ENCODE measurements at regions not wholly inside any gene's neighbourhood (a gene's known extent, or its start where the extent isn't known, plus 50 kb on each side); places are given as distances from the start of the nearest gene placed in this dataset.

GRCh38 chr6:164195278-164195941, 780.9 kb downstream of the QKI start:
- TF ChIP-seq CTCF (IDR thresholded peaks at IDR 0.05; ENCODE audit: insufficient read depth, low read length, poor library complexity, severe bottlenecking) = no peak
- Histone ChIP-seq H3K27me3 (replicated peaks; ENCODE audit: control insufficient read depth, insufficient read depth, low read length) (no peaks in the 10 kb centered on the region), H3K4me3 (replicated peaks; ENCODE audit: low read depth, low read length) (no peak overlapping the region), H3K36me3 (ENCODE audit: control insufficient read depth, insufficient read depth, low read length) (no peaks in the 10 kb centered on the region)
- DNase-seq (ENCODE audit: extremely low read depth, insufficient read length) = no peak

- TF ChIP-seq CTCF (IDR thresholded peaks at IDR 0.05; ENCODE audit: insufficient read depth, low read length, poor library complexity, severe bottlenecking) = no peak
- DNase-seq (ENCODE audit: extremely low read depth, insufficient read length) = no peak
- H3K4me3 ChIP-seq (replicated peaks; ENCODE audit: low read depth, low read length) = no peak overlapping the region
- H3K27me3 ChIP-seq (replicated peaks; ENCODE audit: control insufficient read depth, insufficient read depth, low read length) = no peaks in the 10 kb centered on the region
- H3K36me3 ChIP-seq (ENCODE audit: control insufficient read depth, insufficient read depth, low read length) = no peaks in the 10 kb centered on the region
These were observed 774.3 kb downstream of the QKI start for GRCh38 chr6:164188861-164189260.

- H3K27me3 ChIP-seq (replicated peaks; ENCODE audit: control insufficient read depth, insufficient read depth, low read length) = no peaks in the 10 kb centered on the region
- H3K36me3 ChIP-seq (ENCODE audit: control insufficient read depth, insufficient read depth, low read length) = no peaks in the 10 kb centered on the region
- no peak overlapping the region for H3K4me3 ChIP-seq (replicated peaks; ENCODE audit: low read depth, low read length)
- no peak for DNase-seq (ENCODE audit: extremely low read depth, insufficient read length)
- no peak for TF ChIP-seq CTCF (IDR thresholded peaks at IDR 0.05; ENCODE audit: insufficient read depth, low read length, poor library complexity, severe bottlenecking)
These were observed 771.0 kb downstream of the QKI start for GRCh38 chr6:164185471-164185871.

- TF ChIP-seq CTCF (IDR thresholded peaks at IDR 0.05; ENCODE audit: insufficient read depth, low read length, poor library complexity, severe bottlenecking) = no peak
These were observed 769.9 kb downstream of the QKI start for GRCh38 chr6:164184410-164184809.

GRCh38 chr6:164183556-164184123, 769.1 kb downstream of the QKI start:
- H3K4me3 ChIP-seq (replicated peaks; ENCODE audit: low read depth, low read length) = no peak overlapping the region
- no peak for TF ChIP-seq CTCF (IDR thresholded peaks at IDR 0.05; ENCODE audit: insufficient read depth, low read length, poor library complexity, severe bottlenecking)
- DNase-seq (ENCODE audit: extremely low read depth, insufficient read length) = no peak
- no peaks in the 10 kb centered on the region for H3K36me3 ChIP-seq (ENCODE audit: control insufficient read depth, insufficient read depth, low read length)
- no peaks in the 10 kb centered on the region; the same call in 1 of the 2 replicates for H3K27me3 ChIP-seq (replicated peaks; ENCODE audit: control insufficient read depth, insufficient read depth, low read length)

More at GRCh38 chr6:164184410-164184809, 769.9 kb downstream of the QKI start:
- DNase-seq (ENCODE audit: extremely low read depth, insufficient read length) = no peak
- Histone ChIP-seq H3K36me3 (ENCODE audit: control insufficient read depth, insufficient read depth, low read length) (no peaks in the 10 kb centered on the region), H3K4me3 (replicated peaks; ENCODE audit: low read depth, low read length) (no peak overlapping the region), H3K27me3 (replicated peaks; ENCODE audit: control insufficient read depth, insufficient read depth, low read length) (no peaks in the 10 kb centered on the region)

Measured in GM06990 (cell line).